CD1c-positive myeloid dendritic cell (primary cell): ENCODE measurements at regions not wholly inside any gene's neighbourhood (a gene's known extent, or its start where the extent isn't known, plus 50 kb on each side); places are given as distances from the start of the nearest gene placed in this dataset.

Source experiments
- DNase-seq: peaks from one replicate; pipeline ENCODE4 v3.0.0-alpha.2; 2016; ENCODE audit errors: extremely low spot score

DNA sequence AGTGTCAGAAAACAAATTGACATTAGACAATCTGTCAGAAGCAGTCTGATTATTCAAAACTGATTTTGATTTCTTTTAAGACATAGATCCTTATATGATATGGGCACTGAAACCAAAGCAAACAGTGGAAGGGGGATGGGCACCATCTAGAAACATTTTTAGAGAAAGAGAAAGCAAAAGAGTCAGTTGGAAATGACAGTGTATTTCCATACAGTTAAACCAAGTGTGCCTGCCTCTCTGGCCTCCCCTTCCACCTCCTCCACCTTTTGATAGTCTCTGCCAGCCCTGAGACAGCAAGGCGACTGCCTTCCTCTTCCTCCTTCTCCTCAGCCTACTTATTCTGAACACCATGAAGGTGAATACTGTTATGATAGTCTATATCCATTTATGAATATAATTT is 949.7 kb downstream of the AMY1C start:
- no peak for DNase-seq

DNA sequence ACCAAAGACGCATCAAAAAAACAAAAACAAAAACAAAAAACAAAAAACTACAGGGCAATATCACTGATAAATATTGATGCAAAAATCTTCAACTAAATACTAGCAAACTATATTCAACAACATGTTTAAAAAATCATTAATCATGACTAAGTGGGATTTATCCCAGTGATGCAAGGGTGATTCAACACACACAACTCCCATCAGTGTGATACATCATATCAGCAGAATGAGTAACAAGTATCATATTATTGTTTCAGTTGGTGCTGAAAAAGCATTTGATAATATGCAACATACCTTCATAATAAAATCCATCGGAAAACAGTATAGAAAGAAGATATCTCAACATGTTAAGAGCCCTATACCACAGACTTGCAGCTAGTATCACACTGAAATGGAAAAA is 953.0 kb downstream of the AMY1C start:
- DNase-seq, result no peak

DNA sequence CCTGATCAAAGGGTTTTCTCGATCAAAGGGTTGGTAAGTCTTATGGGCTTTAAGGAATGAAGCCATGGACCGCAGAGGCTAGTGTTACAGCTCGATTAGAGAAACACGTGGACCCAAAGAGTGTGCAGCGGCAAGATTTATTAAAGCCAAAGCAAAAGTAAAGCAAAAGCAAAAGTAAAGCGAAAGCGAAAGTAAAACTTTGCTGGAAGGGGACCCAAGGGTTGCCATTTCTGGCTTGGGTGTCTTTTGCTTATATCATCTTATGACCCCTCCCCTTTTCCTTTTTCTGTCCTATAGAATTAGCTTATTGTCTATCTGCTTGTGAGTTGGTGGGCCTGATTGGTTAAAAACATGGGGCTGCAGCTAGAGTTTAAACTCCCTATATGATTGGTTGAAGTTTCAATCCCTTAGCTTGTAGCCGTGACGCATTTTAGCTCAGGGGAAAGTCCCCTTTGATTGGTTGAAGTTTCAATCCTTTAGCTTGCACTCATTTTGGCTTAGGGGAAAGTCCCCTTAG is 957.0 kb downstream of the AMY1C start:
- DNase-seq, result no peak

DNA sequence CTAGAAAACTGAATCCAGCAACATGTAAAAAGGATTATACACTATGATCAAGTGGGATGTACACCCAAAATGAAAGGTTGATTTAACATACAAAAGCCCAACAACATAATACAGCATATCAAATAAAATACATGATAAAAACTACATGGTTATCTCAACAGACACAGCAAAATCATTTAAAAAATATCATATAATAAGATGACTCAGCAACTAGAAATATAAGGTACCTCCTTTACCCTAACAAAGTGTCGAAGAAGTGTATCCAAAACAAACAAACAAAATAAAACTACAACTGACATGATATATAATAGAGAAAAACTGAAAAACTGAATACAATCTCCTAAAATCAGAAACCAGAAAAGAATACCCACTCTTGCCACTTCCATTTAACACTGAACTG is 969.1 kb downstream of the AMY1C start:
- DNase-seq, result no peak

DNA sequence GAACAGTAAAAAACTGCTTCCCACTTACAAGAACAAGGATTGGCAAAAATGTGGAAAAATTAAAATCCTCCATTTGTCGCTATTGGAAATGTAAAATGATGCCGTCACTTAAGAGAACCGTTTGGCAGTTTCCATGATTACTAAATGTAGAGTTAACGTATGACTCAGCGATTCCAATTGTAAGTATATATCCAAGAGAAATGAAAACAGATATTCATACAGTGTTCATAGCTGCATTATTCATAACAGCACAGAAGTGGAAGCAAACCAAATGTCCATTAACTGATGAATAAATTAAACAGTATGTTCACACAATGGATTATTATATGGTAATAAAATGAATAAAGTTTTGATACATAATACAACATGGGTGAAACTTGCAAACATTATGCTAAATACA is 971.0 kb downstream of the AMY1C start:
- no peak for DNase-seq

DNA sequence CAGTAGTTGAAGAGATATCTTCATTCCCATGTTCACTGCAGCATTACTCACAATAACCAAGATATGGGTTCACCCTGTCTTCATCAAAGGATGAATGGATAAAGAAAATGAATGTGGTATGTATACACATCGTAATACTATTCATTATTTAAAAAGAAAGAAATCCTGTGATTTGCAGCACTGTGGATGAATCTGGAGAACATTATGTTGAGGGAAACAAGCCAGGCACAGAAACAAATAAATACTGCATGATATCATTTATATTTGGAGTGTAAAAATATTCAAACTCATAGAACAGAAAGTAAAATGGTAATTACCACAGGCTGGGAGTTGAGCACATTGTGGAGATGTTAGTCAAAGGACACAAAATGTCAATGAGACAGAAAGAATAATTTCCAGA is 977.2 kb downstream of the AMY1C start:
- no peak for DNase-seq

DNA sequence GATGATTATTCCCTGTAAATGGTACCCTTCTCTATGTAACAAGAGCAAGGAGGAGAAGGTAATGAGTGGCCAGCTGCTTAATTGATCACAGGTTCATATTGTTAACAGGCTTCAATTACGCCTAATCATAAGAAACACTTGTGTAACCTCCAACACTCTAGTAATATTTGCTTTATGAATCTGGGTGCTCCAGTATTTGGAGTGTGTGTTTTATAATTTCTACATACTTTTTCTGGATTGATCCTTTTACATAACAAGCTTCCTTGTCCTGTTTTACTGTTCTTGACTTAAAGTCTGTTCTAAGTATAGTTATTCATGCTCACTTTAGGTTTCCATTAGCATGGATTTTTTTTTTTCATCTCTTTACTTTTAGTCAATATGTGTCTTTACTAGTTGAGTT is 984.2 kb downstream of the AMY1C start:
- DNase-seq, result no peak

DNA sequence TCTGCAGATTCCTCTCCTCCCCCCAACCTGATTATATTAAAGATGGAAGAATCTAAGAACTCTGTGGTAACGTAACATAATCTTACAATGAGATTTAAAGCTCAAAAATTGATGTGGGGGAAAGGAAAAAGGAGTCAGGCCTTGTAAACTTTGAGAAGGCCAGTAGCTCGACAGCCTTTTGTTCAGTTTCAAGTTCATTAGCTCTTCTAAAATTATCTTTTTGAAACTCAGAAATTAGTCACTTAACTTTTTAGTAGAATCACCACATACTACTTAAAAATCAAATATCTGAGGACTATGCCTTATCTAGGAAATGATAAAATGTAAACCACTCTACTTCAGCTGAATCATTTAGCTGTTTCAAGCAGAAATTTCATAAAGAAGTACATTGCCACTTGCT is 996.2 kb downstream of the AMY1C start:
- no peak for DNase-seq

DNA sequence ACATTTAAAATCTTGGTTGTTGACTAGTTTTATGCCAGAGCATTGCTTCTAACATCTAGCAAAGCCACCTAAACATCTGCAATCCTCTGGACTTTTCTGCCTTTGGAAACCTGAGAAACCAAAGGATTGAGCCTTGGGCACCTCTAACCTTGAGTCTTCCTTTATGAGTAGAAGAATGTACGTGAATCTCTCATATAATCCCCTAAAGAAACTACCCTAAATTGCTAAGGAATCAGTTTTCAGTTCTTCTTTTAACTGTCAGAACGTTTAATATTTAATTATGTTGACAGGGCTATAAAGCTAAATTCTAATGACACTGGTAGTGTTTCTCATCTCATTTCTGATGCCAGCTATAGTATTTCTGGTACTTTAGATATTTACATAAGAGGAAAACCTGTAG is 997.3 kb downstream of the AMY1C start:
- DNase-seq, result no peak

DNA sequence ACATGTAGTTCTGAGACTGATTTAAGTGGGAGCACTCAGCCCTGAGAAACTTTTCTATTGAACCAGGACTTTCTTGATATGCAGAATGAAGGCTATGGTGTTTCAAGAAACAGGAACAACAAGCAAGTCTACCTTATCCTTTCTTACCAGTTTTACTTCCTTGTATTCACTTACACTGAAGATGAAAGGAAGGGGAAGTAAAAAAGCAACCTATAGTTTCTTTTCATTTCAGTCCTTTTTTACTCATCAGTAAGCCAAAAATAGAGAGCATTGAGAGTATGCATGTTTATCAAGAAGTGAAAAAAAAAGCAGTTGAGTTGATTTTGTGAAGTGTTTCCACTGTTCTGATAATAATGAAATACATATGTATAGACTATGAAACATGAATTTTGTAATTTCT is 1010.3 kb downstream of the AMY1C start:
- DNase-seq, result peak; percentile 2

DNA sequence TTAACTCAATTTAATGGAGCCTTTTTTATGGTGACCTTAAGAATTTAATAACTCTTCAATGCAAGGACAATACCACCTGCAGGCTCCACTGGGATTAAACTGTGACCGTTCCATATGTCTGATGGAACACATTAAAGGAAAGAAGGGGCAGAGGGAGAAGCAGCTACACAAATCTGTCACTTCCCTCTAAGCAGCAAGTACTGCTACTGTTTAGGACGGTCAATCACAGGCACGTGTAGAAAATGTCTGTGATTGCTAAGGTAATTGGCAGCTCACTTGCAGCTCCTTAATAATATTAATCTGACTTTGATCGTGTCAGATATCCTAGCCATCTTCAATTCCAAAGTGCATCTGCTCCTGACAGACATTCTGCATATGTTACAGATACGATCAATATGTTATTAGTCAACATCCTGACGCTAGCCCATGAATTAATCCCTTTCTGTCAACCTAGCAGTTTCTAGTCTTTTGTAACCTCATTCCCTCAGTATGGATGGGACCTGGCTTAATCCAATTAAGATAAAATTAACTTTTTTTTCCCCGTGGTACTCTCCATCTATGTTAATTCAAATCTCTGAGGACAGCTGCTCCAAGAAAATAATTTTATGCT is 1012.4 kb downstream of the AMY1C start:
- DNase-seq, result no peak

DNA sequence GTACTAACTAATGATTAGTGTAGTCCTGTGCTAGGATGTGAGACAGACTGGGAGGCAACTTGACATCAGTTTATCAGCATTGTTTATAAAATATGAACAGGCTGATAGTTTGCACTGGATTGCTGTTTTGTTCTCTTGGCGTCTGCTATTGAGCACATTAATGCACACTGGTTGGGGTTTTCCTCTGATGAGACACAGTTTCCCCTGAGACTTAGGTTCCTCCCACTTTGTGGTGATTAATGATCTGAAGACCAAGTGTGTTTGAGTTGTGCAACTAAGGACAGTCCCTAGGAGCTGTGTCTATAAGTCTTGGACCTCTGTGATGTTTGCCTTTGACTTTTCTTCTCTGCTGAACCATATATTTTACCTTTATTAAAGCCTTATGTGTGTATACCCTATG is 1015.4 kb downstream of the AMY1C start:
- DNase-seq, result no peak

DNA sequence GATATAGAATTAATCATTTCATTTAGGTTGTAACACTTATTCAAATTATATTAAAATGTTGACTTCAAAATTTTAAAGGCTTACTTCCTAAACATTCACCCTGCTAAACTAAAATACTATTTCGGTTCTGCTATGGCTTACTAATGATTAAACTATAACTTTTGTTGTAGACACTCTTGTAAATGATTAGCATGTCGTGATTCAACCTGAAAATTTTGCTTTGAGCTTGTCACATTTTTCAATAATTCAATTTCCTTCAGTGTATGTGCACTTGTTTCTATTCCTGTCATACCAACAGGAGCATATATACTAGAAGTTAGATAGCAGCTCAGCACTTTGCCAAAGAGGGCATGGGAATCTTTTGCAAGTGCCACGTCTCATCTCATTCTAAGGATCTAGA is 1018.8 kb downstream of the AMY1C start:
- DNase-seq, result no peak

DNA sequence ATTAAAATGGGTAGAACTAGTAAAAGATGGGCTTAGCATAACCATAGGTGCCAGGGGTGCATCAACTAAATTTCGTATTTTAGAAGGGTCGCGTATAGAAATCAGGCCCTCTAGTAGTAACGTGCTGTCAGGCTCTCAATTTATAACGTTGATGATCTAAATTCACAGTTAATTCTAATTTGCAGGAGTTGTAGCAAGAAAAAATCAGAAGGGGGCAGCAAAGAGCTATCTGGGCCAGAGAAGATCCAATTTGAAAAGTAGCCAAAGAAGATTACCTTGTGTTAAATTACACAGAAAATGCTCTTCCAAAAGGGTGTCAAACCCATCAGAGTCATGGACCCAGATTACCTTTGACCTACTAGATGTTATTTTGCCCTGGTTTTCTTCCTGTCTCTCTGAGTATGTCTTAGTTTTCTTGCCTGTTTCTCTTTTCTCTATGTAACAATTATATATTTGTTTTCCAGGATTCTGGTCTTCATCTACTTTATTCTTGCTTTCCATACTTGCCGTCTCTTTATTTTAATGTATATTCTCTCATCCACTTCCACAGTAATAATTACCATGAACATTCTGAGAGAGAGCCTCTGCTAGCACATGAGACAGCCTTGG is 1030.9 kb downstream of the AMY1C start:
- peak; percentile 18 for DNase-seq

DNA sequence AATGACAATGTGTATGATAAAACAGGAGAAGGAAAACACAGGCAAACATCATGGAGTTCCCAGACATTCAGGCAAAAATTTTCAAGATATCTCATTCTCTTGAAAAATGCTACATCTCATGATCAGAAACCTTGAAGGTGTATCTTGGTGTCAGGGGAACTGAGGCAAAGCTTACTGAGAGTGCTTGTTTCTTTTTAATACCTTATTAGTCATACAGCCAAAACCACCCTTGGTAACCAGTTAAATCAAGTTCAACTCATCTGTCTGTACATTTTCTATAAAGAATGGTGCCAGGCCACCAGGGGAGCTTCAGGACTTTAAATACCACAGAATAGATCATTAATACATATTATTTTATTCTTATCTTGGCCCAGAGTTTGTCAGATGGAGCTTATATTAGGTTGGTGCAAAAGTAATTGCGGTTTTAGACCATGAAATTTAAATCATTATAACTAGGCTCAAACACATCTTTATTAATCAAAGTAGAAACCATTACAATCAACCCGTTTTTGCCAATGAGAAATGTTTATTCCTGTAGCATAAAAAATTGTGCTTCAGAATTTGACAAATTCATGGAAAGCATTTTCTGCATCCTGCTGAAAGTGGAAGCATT is 1036.0 kb downstream of the AMY1C start:
- no peak for DNase-seq

DNA sequence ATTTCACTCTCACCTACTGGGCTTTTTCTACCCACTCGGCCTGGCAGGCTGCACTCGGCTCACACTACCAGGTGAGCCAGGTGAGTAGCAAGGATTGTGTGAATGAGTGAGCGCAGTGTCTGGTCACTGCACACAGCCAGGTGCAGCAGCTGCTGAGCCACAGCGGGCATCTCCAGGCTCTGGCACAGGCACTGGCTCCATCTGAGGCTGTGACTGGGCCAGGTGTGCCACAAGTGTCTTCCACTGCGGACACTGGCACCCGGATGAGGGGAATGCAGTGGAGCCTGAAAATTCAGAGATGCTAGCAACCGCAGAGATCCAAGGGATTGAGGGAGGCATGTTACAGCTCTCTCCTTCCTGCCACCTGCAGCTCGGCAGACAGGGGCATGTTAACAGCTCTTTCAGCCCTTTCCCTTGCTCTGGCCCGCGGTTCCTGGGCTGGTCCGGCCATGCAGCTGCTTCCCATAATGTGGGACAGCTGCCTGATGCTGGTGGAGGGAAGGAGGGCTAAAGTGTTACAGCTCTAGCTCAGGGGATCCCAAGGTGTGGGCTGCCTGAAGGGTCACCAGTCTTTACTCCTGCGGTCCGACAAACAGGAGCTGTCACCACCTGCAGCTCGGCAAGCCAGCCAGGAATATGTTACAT is 1038.3 kb downstream of the AMY1C start:
- no peak for DNase-seq

DNA sequence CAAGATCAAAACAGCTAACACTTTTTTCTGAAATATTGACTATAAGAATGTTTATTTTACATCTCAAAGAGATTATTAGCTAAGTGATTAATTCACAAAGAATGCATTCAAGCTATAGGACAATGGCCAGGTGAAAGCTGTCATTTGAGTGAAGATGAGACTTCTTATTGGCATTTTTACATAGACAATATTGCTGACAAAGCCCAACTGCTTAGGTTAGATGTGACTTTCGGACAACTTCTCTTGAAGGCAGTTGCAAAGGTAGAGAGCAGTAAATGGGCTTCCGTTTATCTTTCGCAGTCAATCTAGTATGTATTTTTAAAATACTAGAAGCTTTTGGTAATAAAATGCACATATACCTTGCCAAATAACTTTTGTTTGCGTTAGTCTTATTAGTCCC is 1041.3 kb downstream of the AMY1C start:
- DNase-seq, result no peak

DNA sequence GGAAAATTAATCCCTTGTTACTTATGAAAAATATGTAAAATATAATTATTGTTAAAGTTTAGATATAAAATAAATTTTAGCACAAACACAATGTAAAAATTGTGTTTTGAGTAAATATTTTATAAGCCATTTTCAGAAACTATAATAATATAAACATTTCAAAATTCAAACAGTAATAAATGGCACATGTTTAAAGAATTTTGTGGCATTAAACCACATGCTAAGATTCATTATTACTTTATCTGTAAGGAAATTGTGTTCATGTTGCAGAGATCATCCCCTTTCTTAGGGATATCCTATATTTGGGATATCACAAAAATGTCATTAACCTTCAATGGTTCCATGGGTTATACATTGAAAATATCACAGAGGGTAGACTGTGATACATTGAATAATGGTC is 1044.3 kb downstream of the AMY1C start:
- DNase-seq, result no peak

DNA sequence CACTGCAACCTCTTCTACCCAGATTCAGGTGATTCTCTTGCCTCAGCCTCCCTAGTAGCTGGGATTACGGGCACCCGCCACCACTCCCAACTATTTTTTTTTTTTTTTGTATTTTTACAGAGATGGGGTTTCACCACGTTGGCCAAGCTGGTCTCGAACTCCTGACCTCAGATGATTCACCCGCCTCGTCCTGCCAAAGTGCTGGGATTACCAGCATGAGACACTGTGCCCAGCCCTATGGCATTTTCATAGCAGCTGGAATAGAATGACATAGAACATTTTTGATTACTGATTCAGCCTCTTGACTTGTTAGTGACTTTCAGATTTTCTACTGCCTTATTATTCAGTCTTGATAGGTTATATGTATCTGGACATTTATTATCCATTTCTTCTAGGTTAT is 1046.2 kb downstream of the AMY1C start:
- DNase-seq, result no peak

DNA sequence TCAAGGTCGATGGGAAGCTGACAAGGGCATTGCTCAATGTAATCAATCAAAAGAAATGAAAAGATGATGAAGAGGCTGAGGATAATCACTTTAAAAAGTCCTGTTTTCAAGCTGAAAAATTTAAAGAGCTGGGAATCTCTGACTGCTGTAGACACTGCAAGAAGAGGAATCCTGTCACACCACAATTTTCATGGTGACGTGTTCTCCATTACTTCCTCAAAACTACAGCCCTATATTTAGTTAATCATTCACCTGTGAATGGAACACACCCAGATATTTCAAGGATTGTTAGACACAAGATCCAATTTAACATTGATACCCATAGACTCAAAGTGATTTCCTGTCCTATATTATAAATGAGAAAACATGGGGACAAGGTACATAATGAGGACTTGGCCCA is 1048.3 kb downstream of the AMY1C start:
- DNase-seq, result no peak

DNA sequence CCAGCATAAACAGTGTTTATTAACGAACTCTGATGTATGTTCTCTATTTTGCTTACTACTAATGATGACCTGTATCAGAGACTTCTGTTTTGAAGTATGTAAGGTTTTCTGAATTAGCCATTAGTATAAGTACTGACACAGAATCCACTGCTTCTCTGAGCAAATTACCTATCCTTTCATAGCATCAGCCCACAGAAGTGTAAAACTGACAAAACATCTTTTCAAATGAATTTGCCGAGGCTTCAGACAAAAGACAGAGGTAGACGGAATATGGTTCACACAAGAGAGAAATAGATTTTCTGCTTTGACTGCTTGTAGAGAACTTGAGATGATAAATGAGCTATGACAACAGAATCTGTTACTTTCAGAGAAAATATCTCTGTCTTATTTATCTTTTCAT is 1051.6 kb downstream of the AMY1C start:
- no peak for DNase-seq

DNA sequence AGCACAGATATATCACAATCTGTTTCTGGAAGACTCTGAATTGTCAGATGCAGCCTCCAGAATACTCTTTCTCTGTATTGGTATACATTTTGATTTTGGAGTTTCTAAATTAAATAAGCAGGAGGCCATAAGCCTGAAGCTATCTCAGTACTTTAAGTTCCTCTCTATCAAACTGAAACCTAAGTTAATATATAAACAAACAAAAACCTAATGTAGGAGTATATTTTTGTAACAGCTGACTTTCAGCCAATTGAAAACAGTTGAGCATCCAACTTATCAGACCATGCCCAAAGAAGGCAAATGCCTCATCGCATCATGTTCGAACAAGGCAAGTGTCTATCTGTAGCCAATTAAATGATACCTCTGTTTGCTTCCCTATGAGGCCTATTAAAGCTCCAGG is 1054.4 kb downstream of the AMY1C start:
- no peak for DNase-seq

DNA sequence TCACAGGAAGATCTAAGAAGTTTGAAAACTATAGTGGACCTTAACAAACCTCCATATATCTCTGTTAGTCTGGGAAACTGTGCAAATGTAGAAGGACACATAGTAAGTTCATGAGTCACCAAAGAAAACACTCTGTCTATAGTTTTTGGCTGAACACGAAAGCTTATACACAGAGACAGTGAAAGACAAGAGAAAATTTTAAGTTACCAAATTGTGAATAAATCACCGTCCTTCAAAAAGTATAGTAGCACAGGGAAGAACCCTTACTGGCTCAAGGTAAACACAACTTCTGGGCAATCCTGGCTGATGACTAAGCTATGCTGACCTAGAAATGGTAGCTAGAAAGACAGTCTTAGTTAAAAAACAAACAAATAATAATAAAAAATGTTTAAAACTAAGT is 1057.9 kb downstream of the AMY1C start:
- no peak for DNase-seq
